DOHH2 (cell line): ENCODE measurements at regions not wholly inside any gene's neighbourhood (a gene's known extent, or its start where the extent isn't known, plus 50 kb on each side); places are given as distances from the start of the nearest gene placed in this dataset.

Source experiments
- EZH2phosphoT487 ChIP-seq: fragments of 200-600 bp; sonication (generic); IDR thresholded peaks from 2 replicates; pipeline ENCODE4 v1.6.1; 2017; ENCODE audit warnings: borderline replicate concordance, mild to moderate bottlenecking, antibody characterized with exemption, low read length, moderate library complexity, mixed read lengths
- TF ChIP-seq, protein P1 (sequence below): fragments of 200-600 bp; sonication (generic); IDR thresholded peaks from one replicate; pipeline ENCODE4 v1.5.1; 2014; ENCODE audit warnings: antibody characterized with exemption, mild to moderate bottlenecking, low read depth, low read length; ENCODE audit not compliant: poor library complexity, severe bottlenecking

DNA sequence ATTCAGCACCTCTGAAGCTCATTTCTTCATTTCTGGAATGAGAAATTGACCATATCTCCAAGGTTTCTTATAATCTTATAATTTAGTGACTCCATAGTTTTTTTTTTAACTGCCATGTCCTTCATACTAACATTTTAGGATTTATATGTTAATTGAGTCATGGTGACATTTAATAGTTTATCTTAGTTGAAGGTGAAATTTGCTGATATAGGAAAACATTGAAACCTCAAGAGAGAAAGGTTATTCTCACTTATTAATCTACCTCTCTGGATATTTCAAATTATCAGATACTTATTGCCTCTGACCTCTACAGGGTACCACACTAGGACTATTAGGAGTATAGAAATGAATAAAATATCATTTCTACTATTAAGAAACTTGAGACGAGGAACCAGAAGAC, 499.0 kb downstream of the NUP35 start:
- TF ChIP-seq, protein P1, sequence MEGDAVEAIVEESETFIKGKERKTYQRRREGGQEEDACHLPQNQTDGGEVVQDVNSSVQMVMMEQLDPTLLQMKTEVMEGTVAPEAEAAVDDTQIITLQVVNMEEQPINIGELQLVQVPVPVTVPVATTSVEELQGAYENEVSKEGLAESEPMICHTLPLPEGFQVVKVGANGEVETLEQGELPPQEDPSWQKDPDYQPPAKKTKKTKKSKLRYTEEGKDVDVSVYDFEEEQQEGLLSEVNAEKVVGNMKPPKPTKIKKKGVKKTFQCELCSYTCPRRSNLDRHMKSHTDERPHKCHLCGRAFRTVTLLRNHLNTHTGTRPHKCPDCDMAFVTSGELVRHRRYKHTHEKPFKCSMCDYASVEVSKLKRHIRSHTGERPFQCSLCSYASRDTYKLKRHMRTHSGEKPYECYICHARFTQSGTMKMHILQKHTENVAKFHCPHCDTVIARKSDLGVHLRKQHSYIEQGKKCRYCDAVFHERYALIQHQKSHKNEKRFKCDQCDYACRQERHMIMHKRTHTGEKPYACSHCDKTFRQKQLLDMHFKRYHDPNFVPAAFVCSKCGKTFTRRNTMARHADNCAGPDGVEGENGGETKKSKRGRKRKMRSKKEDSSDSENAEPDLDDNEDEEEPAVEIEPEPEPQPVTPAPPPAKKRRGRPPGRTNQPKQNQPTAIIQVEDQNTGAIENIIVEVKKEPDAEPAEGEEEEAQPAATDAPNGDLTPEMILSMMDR, result no peak
- no peak for TF ChIP-seq EZH2phosphoT487
